ENCODE measurements at regions not wholly inside any gene's neighbourhood (a gene's known extent, or its start where the extent isn't known, plus 50 kb on each side); places are given as distances from the start of the nearest gene placed in this dataset.
A peak's percentile ranks its signal among the peaks of the same experiment; 100 is the strongest.

DNA sequence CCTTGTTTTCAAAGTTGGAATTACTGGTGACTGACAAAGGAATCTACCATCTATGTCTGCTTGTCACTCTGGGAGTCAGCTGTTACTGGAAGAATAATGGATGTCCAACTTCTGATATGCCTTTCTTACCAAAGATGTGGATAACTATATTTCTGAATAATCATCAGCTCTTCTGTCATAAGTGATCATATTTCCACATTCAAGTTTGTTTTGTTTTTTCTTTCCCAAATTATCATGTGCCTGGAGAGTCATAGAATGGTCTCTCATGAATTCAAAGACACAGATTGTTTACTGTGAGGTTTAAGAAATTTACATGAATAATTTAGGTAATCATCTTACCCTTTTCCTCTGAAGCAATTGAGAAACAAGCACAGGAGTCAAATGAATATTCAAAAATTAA is 986.7 kb upstream of the CDH2 start:
- Mint-ChIP-seq H3K9me3 (peaks cover 11% of the 10 kb centered on the region), H3K27ac (peak overlapping the region; percentile 96), H3K4me3 (peak overlapping the region; percentile 68), H3K27me3 (ENCODE audit: insufficient read depth) (peaks cover 2% of the 10 kb centered on the region; the same call in 1 of the 2 replicates), H3K4me1 (ENCODE audit: low read depth) (peaks cover 74% of the 10 kb centered on the region), H3K36me3 (ENCODE audit: low read depth) (peaks cover 26% of the 10 kb centered on the region)
- no peak for TF ChIP-seq CTCF (IDR thresholded peaks at IDR 0.05)
- no peak for DNase-seq

GRCh38 chr18:29161429-29161828 is 984.5 kb upstream of the CDH2 start:
- Mint-ChIP-seq H3K4me3 (no peak overlapping the region), H3K9me3 (no peaks in the 10 kb centered on the region), H3K27ac (peak overlapping the region; percentile 66), H3K36me3 (ENCODE audit: low read depth) (peaks cover 11% of the 10 kb centered on the region), H3K4me1 (ENCODE audit: low read depth) (peaks cover 93% of the 10 kb centered on the region), H3K27me3 (ENCODE audit: insufficient read depth) (peaks cover 2% of the 10 kb centered on the region; the same call in 1 of the 2 replicates)
- TF ChIP-seq CTCF (IDR thresholded peaks at IDR 0.05): no peak
- no peak for DNase-seq

- H3K9me3 Mint-ChIP-seq: no peaks in the 10 kb centered on the region
- no peak for DNase-seq
- H3K4me1 Mint-ChIP-seq (ENCODE audit: low read depth): peaks cover 93% of the 10 kb centered on the region
- peaks cover 9% of the 10 kb centered on the region for H3K36me3 Mint-ChIP-seq (ENCODE audit: low read depth)
- no peak for TF ChIP-seq CTCF (IDR thresholded peaks at IDR 0.05)
- H3K27me3 Mint-ChIP-seq (ENCODE audit: insufficient read depth): peaks cover 2% of the 10 kb centered on the region; the same call in 1 of the 2 replicates
- H3K27ac Mint-ChIP-seq: peak overlapping the region; percentile 47
- no peak overlapping the region for H3K4me3 Mint-ChIP-seq
Measured at GRCh38 chr18:29160170-29160569, 983.2 kb upstream of the CDH2 start.

DNA sequence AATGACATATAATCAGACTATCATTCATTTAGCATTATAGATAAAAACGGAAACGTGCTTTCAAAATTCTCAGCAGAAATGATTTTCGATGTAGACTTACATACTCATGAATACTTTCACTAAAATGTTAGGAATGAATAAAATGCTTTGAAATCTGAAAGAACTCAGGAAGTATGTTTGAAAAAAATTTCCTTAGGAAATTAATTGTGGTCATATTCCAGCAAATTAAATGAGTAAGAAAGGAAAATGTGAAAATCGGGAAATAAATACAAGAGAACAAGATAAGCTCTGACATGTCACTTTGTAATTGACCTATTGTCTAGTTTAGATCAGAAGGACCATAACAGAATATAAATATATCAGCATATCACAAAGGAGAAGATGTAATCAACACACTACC is 981.0 kb upstream of the CDH2 start:
- peaks cover 93% of the 10 kb centered on the region for H3K4me1 Mint-ChIP-seq (ENCODE audit: low read depth)
- H3K27me3 Mint-ChIP-seq (ENCODE audit: insufficient read depth): no peaks in the 10 kb centered on the region; the same call in 1 of the 2 replicates
- TF ChIP-seq CTCF (IDR thresholded peaks at IDR 0.05): no peak
- H3K36me3 Mint-ChIP-seq (ENCODE audit: low read depth): peaks cover 14% of the 10 kb centered on the region
- peak overlapping the region; percentile 77 for H3K27ac Mint-ChIP-seq
- peak overlapping the region; percentile 62 for H3K4me3 Mint-ChIP-seq
- H3K9me3 Mint-ChIP-seq: no peaks in the 10 kb centered on the region
- no peak for DNase-seq

- Mint-ChIP-seq H3K9me3 (no peaks in the 10 kb centered on the region), H3K4me1 (ENCODE audit: low read depth) (peaks cover 89% of the 10 kb centered on the region), H3K27me3 (ENCODE audit: insufficient read depth) (no peaks in the 10 kb centered on the region; the same call in 1 of the 2 replicates), H3K36me3 (ENCODE audit: low read depth) (peaks cover 14% of the 10 kb centered on the region), H3K27ac (peak overlapping the region; percentile 77), H3K4me3 (peak overlapping the region; percentile 62)
- peak; percentile 32 for DNase-seq
- TF ChIP-seq CTCF (IDR thresholded peaks at IDR 0.05): no peak
Measured at GRCh38 chr18:29157057-29157780, 980.3 kb upstream of the CDH2 start.

All from HFFc6 (cell line).